ENCODE measurements at regions not wholly inside any gene's neighbourhood (a gene's known extent, or its start where the extent isn't known, plus 50 kb on each side); places are given as distances from the start of the nearest gene placed in this dataset.

- Histone ChIP-seq H3K4me3 (ENCODE audit: low read depth in 1 of 2, low read length in 2 of 2) (no peak overlapping the region), H3K9ac (ENCODE audit: low read depth in 1 of 2, low read length in 2 of 2) (no peak overlapping the region), H3K9me3 (ENCODE audit: control insufficient read depth in 1 of 2, low read length in 2 of 2) (no peaks in the 10 kb centered on the region), H3K27ac (ENCODE audit: low read depth, low read length) (no peak overlapping the region), H3K4me1 (ENCODE audit: control insufficient read depth in 1 of 2, insufficient read depth in 2 of 2, low read length in 2 of 2) (no peaks in the 10 kb centered on the region), H3K36me3 (ENCODE audit: control insufficient read depth in 1 of 2, insufficient read depth in 2 of 2, low read length in 2 of 2) (no peaks in the 10 kb centered on the region), H3K27me3 (ENCODE audit: control insufficient read depth in 1 of 2, insufficient read depth in 2 of 2, low read length in 2 of 2) (no peaks in the 10 kb centered on the region)
Observed at GRCh38 chr5:3258050-3258449, 337.6 kb upstream of the IRX1 start.

GRCh38 chr5:3252235-3252634 is 343.4 kb upstream of the IRX1 start:
- H3K27ac ChIP-seq (ENCODE audit: low read depth, low read length) = no peak overlapping the region
- H3K4me3 ChIP-seq (ENCODE audit: low read depth in 1 of 2, low read length in 2 of 2) = no peak overlapping the region
- no peaks in the 10 kb centered on the region for H3K27me3 ChIP-seq (ENCODE audit: control insufficient read depth in 1 of 2, insufficient read depth in 2 of 2, low read length in 2 of 2)
- H3K9ac ChIP-seq (ENCODE audit: low read depth in 1 of 2, low read length in 2 of 2) = no peak overlapping the region
- H3K4me1 ChIP-seq (ENCODE audit: control insufficient read depth in 1 of 2, insufficient read depth in 2 of 2, low read length in 2 of 2) = no peaks in the 10 kb centered on the region
- H3K36me3 ChIP-seq (ENCODE audit: control insufficient read depth in 1 of 2, insufficient read depth in 2 of 2, low read length in 2 of 2) = no peaks in the 10 kb centered on the region
- no peaks in the 10 kb centered on the region for H3K9me3 ChIP-seq (ENCODE audit: control insufficient read depth in 1 of 2, low read length in 2 of 2)

DNA sequence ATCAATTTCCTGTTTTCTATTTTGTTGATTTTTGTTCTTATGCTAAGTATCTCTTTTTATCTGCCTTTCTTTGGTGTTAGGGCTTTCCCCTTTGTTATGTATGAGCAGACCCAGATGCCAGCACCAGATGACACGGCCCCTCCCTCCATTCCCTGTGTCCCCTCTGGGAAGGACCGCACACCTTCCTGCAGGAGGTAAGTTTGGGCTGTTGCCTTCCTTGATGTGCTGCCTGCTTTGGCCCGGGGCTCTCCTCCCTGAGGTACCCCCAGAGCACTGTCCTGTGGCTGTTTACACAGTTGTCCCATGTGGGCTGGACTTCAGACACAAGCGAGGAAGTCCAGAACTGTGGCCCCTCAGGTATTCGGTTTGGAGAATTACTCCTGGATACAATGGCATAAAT is 343.8 kb upstream of the IRX1 start:
- Histone ChIP-seq H3K36me3 (ENCODE audit: control insufficient read depth in 1 of 2, insufficient read depth in 2 of 2, low read length in 2 of 2) (no peaks in the 10 kb centered on the region), H3K27ac (ENCODE audit: low read depth, low read length) (no peak overlapping the region), H3K4me3 (ENCODE audit: low read depth in 1 of 2, low read length in 2 of 2) (no peak overlapping the region), H3K9me3 (ENCODE audit: control insufficient read depth in 1 of 2, low read length in 2 of 2) (no peaks in the 10 kb centered on the region), H3K27me3 (ENCODE audit: control insufficient read depth in 1 of 2, insufficient read depth in 2 of 2, low read length in 2 of 2) (no peaks in the 10 kb centered on the region), H3K4me1 (ENCODE audit: control insufficient read depth in 1 of 2, insufficient read depth in 2 of 2, low read length in 2 of 2) (no peaks in the 10 kb centered on the region), H3K9ac (ENCODE audit: low read depth in 1 of 2, low read length in 2 of 2) (no peak overlapping the region)

GRCh38 chr5:3249401-3249800 is 346.2 kb upstream of the IRX1 start:
- no peaks in the 10 kb centered on the region for H3K4me1 ChIP-seq (ENCODE audit: control insufficient read depth in 1 of 2, insufficient read depth in 2 of 2, low read length in 2 of 2)
- H3K9ac ChIP-seq (ENCODE audit: low read depth in 1 of 2, low read length in 2 of 2) = no peak overlapping the region
- H3K9me3 ChIP-seq (ENCODE audit: control insufficient read depth in 1 of 2, low read length in 2 of 2) = no peaks in the 10 kb centered on the region
- H3K27me3 ChIP-seq (ENCODE audit: control insufficient read depth in 1 of 2, insufficient read depth in 2 of 2, low read length in 2 of 2) = no peaks in the 10 kb centered on the region
- no peak overlapping the region for H3K4me3 ChIP-seq (ENCODE audit: low read depth in 1 of 2, low read length in 2 of 2)
- no peak overlapping the region for H3K27ac ChIP-seq (ENCODE audit: low read depth, low read length)
- H3K36me3 ChIP-seq (ENCODE audit: control insufficient read depth in 1 of 2, insufficient read depth in 2 of 2, low read length in 2 of 2) = no peaks in the 10 kb centered on the region

GRCh38 chr5:3237276-3237868 is 358.3 kb upstream of the IRX1 start:
- Histone ChIP-seq H3K4me1 (ENCODE audit: control insufficient read depth in 1 of 2, insufficient read depth in 2 of 2, low read length in 2 of 2) (no peaks in the 10 kb centered on the region), H3K36me3 (ENCODE audit: control insufficient read depth in 1 of 2, insufficient read depth in 2 of 2, low read length in 2 of 2) (no peaks in the 10 kb centered on the region), H3K27ac (ENCODE audit: low read depth, low read length) (no peak overlapping the region), H3K9ac (ENCODE audit: low read depth in 1 of 2, low read length in 2 of 2) (no peak overlapping the region), H3K4me3 (ENCODE audit: low read depth in 1 of 2, low read length in 2 of 2) (no peak overlapping the region), H3K27me3 (ENCODE audit: control insufficient read depth in 1 of 2, insufficient read depth in 2 of 2, low read length in 2 of 2) (no peaks in the 10 kb centered on the region), H3K9me3 (ENCODE audit: control insufficient read depth in 1 of 2, low read length in 2 of 2) (peaks cover 2 to 4% of the 10 kb centered on the region in 2 donors)

- Histone ChIP-seq H3K4me3 (ENCODE audit: low read depth in 1 of 2, low read length in 2 of 2) (no peak overlapping the region), H3K27me3 (ENCODE audit: control insufficient read depth in 1 of 2, insufficient read depth in 2 of 2, low read length in 2 of 2) (no peaks in the 10 kb centered on the region), H3K9me3 (ENCODE audit: control insufficient read depth in 1 of 2, low read length in 2 of 2) (peaks cover 0 to 2% of the 10 kb centered on the region in 2 donors), H3K36me3 (ENCODE audit: control insufficient read depth in 1 of 2, insufficient read depth in 2 of 2, low read length in 2 of 2) (no peaks in the 10 kb centered on the region), H3K4me1 (ENCODE audit: control insufficient read depth in 1 of 2, insufficient read depth in 2 of 2, low read length in 2 of 2) (no peaks in the 10 kb centered on the region), H3K27ac (ENCODE audit: low read depth, low read length) (no peak overlapping the region), H3K9ac (ENCODE audit: low read depth in 1 of 2, low read length in 2 of 2) (no peak overlapping the region)
Observed at GRCh38 chr5:3234566-3234965, 361.1 kb upstream of the IRX1 start.

DNA sequence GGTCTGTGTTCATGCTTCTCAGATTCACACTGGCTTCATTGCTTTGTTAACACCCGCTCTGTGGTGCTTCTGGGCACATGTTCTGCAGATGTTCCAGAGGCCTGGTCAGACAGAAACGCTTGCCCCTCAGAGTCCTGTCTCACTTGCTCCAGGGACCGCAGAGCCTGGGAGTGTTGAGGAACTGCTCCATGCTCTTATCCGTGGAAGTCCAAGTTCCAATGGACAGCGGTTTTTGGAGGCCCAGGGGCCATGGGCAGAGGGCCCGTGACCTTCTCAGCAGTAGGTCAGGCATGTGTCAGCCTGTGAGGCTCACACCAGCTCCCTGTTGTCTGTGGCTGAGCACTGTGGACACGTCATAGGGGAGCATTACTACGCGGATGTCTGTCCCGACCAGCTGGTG is 364.7 kb upstream of the IRX1 start:
- Histone ChIP-seq H3K36me3 (ENCODE audit: control insufficient read depth in 1 of 2, insufficient read depth in 2 of 2, low read length in 2 of 2) (no peaks in the 10 kb centered on the region), H3K27me3 (ENCODE audit: control insufficient read depth in 1 of 2, insufficient read depth in 2 of 2, low read length in 2 of 2) (no peaks in the 10 kb centered on the region), H3K9ac (ENCODE audit: low read depth in 1 of 2, low read length in 2 of 2) (no peak overlapping the region), H3K4me1 (ENCODE audit: control insufficient read depth in 1 of 2, insufficient read depth in 2 of 2, low read length in 2 of 2) (no peaks in the 10 kb centered on the region), H3K27ac (ENCODE audit: low read depth, low read length) (no peak overlapping the region), H3K9me3 (ENCODE audit: control insufficient read depth in 1 of 2, low read length in 2 of 2) (no peaks in the 10 kb centered on the region), H3K4me3 (ENCODE audit: low read depth in 1 of 2, low read length in 2 of 2) (no peak overlapping the region)

DNA sequence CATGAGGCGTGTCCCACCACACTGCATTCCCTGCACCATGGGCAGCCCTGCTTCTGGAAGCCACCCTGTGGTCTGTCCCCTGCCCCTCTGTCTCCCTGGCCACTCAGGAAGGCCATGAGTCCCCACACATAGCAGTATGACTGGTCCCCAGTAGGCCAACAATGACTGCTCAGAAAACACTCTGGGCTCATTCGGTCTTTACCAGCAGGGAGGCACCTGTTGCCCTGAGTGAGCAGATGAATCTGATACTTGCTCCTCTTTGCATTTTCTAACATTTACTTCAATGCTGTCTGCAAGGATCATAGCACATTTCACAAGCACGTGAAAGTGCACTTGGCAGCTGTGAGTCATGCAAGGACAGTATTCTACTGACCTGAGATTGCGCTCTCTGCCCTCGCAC is 365.4 kb upstream of the IRX1 start:
- Histone ChIP-seq H3K9ac (ENCODE audit: low read depth in 1 of 2, low read length in 2 of 2) (no peak overlapping the region), H3K9me3 (ENCODE audit: control insufficient read depth in 1 of 2, low read length in 2 of 2) (no peaks in the 10 kb centered on the region), H3K4me1 (ENCODE audit: control insufficient read depth in 1 of 2, insufficient read depth in 2 of 2, low read length in 2 of 2) (no peaks in the 10 kb centered on the region), H3K27me3 (ENCODE audit: control insufficient read depth in 1 of 2, insufficient read depth in 2 of 2, low read length in 2 of 2) (no peaks in the 10 kb centered on the region), H3K36me3 (ENCODE audit: control insufficient read depth in 1 of 2, insufficient read depth in 2 of 2, low read length in 2 of 2) (no peaks in the 10 kb centered on the region), H3K4me3 (ENCODE audit: low read depth in 1 of 2, low read length in 2 of 2) (no peak overlapping the region), H3K27ac (ENCODE audit: low read depth, low read length) (no peak overlapping the region)

DNA sequence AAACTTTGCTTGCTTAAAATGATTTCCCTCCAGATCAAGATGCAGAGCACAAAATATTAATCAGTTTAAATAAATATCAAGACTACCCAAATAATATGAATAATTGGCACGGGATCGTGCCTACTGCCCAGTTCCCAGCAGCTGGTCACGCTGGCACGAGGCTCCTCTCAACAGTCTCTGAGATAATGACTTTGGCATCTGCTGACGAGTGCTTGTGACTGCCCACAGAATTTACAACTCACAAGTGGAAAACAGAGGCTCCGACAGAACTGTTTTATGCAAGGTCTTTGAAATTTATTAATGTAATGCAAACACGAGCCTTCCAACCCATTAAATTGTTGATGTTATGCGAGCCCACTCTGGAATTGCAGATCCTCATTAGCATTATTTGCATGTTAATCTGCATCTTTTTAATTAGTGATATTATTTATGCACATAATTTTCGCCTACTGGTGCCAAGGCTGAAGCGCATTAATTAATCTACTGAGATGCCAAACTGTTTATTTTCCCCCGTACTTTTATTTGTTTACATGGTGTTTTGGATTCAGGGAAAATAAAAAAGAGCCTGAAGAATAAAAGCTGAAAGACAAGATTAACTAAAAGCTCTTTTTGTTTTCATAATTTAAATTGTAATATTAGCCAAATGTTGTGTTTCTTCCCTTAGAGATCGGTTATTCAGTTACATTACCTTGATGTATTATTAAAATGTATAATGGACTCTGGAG is 369.3 kb upstream of the IRX1 start:
- Histone ChIP-seq H3K4me3 (ENCODE audit: low read depth in 1 of 2, low read length in 2 of 2) (no peak overlapping the region), H3K9me3 (ENCODE audit: control insufficient read depth in 1 of 2, low read length in 2 of 2) (no peaks in the 10 kb centered on the region)

GRCh38 chr5:3225201-3225960 is 370.3 kb upstream of the IRX1 start:
- Histone ChIP-seq H3K4me1 (ENCODE audit: control insufficient read depth in 1 of 2, insufficient read depth in 2 of 2, low read length in 2 of 2) (no peaks in the 10 kb centered on the region), H3K4me3 (ENCODE audit: low read depth in 1 of 2, low read length in 2 of 2) (no peak overlapping the region), H3K27ac (ENCODE audit: low read depth, low read length) (no peak overlapping the region), H3K9me3 (ENCODE audit: control insufficient read depth in 1 of 2, low read length in 2 of 2) (no peaks in the 10 kb centered on the region), H3K36me3 (ENCODE audit: control insufficient read depth in 1 of 2, insufficient read depth in 2 of 2, low read length in 2 of 2) (no peaks in the 10 kb centered on the region), H3K27me3 (ENCODE audit: control insufficient read depth in 1 of 2, insufficient read depth in 2 of 2, low read length in 2 of 2) (no peaks in the 10 kb centered on the region), H3K9ac (ENCODE audit: low read depth in 1 of 2, low read length in 2 of 2) (no peak overlapping the region)

More for the DNA sequence above, 369.3 kb upstream of the IRX1 start:
- no peaks in the 10 kb centered on the region for H3K4me1 ChIP-seq (ENCODE audit: control insufficient read depth in 1 of 2, insufficient read depth in 2 of 2, low read length in 2 of 2)
- H3K9ac ChIP-seq (ENCODE audit: low read depth in 1 of 2, low read length in 2 of 2) = no peak overlapping the region
- H3K27ac ChIP-seq (ENCODE audit: low read depth, low read length) = no peak overlapping the region
- no peaks in the 10 kb centered on the region for H3K27me3 ChIP-seq (ENCODE audit: control insufficient read depth in 1 of 2, insufficient read depth in 2 of 2, low read length in 2 of 2)
- no peaks in the 10 kb centered on the region for H3K36me3 ChIP-seq (ENCODE audit: control insufficient read depth in 1 of 2, insufficient read depth in 2 of 2, low read length in 2 of 2)
